HepG2 (cell line): ENCODE measurements at regions not wholly inside any gene's neighbourhood (a gene's known extent, or its start where the extent isn't known, plus 50 kb on each side); places are given as distances from the start of the nearest gene placed in this dataset.

Experiments used
- ATAC-seq: fragments of 200-7000 bp; cut with Tn5 transposase; 3 replicates; pipeline ENCODE4 v1.9.1; 2020; ENCODE audit warnings: mild to moderate bottlenecking, moderate library complexity
- BruUV-seq: library from RNA; stranded (reverse); fragments of 400-500 nt; replicated peaks from 2 replicates; lab custom pipeline; 2021; lab: Mats Ljungman, UMichigan
- CTCF ChIA-PET: fragments of 300-600 bp; formaldehyde crosslinking; extraction: SDS; loops from one replicate; lab custom pipeline; 2021; ENCODE audit warnings: low total read pairs, inconsistent platforms, low intra/inter-chr PET ratio; lab: Yijun Ruan, JAX
- POLR2A ChIA-PET: fragments of 350-600 bp; sonication (Branson Sonifier 250); formaldehyde crosslinking; loops from one replicate; lab custom pipeline; 2020; ENCODE audit warnings: antibody characterized with exemption, inconsistent platforms; lab: Yijun Ruan, JAX
- DNase-seq: peaks from one replicate; pipeline ENCODE4 v3.0.0-alpha.2; 2015; ENCODE audit warnings: low spot score
- FAIRE-seq: peaks from 3 replicates; lab custom pipeline; 2011; peaks lifted over from hg19 to GRCh38; lab: Jason Lieb, UNC
- H2AFZ ChIP-seq: one replicate; pipeline ENCODE4 v1.6.1; 2011; ENCODE audit warnings: low read length, inconsistent platforms
- H3K27ac ChIP-seq: fragments of 300-600 bp; 3 replicates; pipeline ENCODE4 v1.8.0; 2011; ENCODE audit warnings: mixed run types, mild to moderate bottlenecking, mixed read lengths, low read length, inconsistent platforms; ENCODE audit not compliant: insufficient read depth; ENCODE audit errors: extremely low read length
- H3K27me3 ChIP-seq, 2 experiments: fragments of 200-600 bp in 1 of 2; 2 replicates in 1 of 2; 3 replicates in 1 of 2; pipeline versions ENCODE4 v1.6.0 to v1.8.0; 2011; ENCODE audit warnings: low read length in 2 of 2, mild to moderate bottlenecking in 2 of 2, moderate library complexity in 2 of 2, inconsistent platforms in 1 of 2; ENCODE audit not compliant: insufficient read depth in 2 of 2, control insufficient read depth in 1 of 2
- H3K36me3 ChIP-seq, 2 experiments: fragments of 200-600 bp in 1 of 2; replicated peaks in 1 of 2; 2 replicates in 1 of 2; 3 replicates in 1 of 2; pipeline versions ENCODE4 v1.5.1 to v1.8.0; 2011; ENCODE audit warnings: low read length in 2 of 2, inconsistent platforms in 1 of 2; ENCODE audit not compliant: insufficient read depth in 2 of 2, control insufficient read depth in 1 of 2
- H3K4me1 ChIP-seq: 2 replicates; pipeline ENCODE4 v1.5.1; 2012; ENCODE audit warnings: low read length, inconsistent platforms; ENCODE audit not compliant: insufficient read depth
- H3K4me2 ChIP-seq: 2 replicates; pipeline ENCODE4 v1.6.0; 2011; ENCODE audit warnings: low read depth, low read length, inconsistent platforms
- H3K4me3 ChIP-seq, 3 experiments: fragments of 200-600 bp in 1 of 3; sonication (generic), shearing (Covaris generic) in 1 of 3; replicated peaks in 1 of 3; 2 replicates each; pipeline ENCODE4 v1.5.1; 2011 to 2016; ENCODE audit warnings: low read length in 3 of 3, inconsistent platforms in 2 of 3, low read depth in 2 of 3, mild to moderate bottlenecking in 2 of 3, control low read depth in 1 of 3, mixed read lengths in 1 of 3; ENCODE audit not compliant: insufficient read depth in 1 of 3
- H3K79me2 ChIP-seq: one replicate; pipeline ENCODE4 v1.6.1; 2011; ENCODE audit warnings: low read length, inconsistent platforms; ENCODE audit not compliant: insufficient read depth
- H3K9ac ChIP-seq: 2 replicates; pipeline ENCODE4 v1.6.0; 2011; ENCODE audit warnings: mild to moderate bottlenecking, low read depth, low read length, inconsistent platforms; ENCODE audit not compliant: insufficient read depth
- H3K9me3 ChIP-seq: 2 replicates; pipeline ENCODE4 v1.5.1; 2012; ENCODE audit warnings: mild to moderate bottlenecking, low read length
- H4K20me1 ChIP-seq: 2 replicates; pipeline ENCODE4 v1.6.0; 2011; ENCODE audit warnings: inconsistent platforms, mild to moderate bottlenecking, low read length, moderate library complexity; ENCODE audit not compliant: insufficient read depth
- AKAP8 ChIP-seq: sonication (generic); formaldehyde crosslinking; IDR thresholded peaks from 2 replicates; pipeline ENCODE4 v1.5.1; 2020; ENCODE audit warnings: mild to moderate bottlenecking, missing genetic modification reagents
- ELF3 ChIP-seq: IDR thresholded peaks from 2 replicates; pipeline ENCODE4 v1.6.1; 2016; ENCODE audit warnings: missing genetic modification reagents, missing compliant biosample characterization
- ERF ChIP-seq: IDR thresholded peaks from 2 replicates; pipeline ENCODE4 v1.6.1; 2018; ENCODE audit warnings: missing biosample characterization, missing genetic modification reagents
- ETV5 ChIP-seq: IDR thresholded peaks from 2 replicates; pipeline ENCODE4 v1.6.1; 2018; ENCODE audit warnings: missing biosample characterization, missing genetic modification reagents, inconsistent platforms, borderline replicate concordance
- HNRNPK ChIP-seq: fragments of 200-400 bp; formaldehyde crosslinking; IDR thresholded peaks from 2 replicates; pipeline ENCODE4 v1.6.1; 2018; ENCODE audit warnings: low read length, low read depth, moderate library complexity, mild to moderate bottlenecking; ENCODE audit not compliant: poor library complexity, severe bottlenecking
- MIER2 ChIP-seq: IDR thresholded peaks from 2 replicates; pipeline ENCODE4 v1.6.1; 2016; ENCODE audit warnings: missing biosample characterization, missing genetic modification reagents
- MZF1 ChIP-seq: sonication (generic); formaldehyde crosslinking; IDR thresholded peaks from 2 replicates; pipeline ENCODE4 v1.8.1; 2023; ENCODE audit warnings: mild to moderate bottlenecking, missing genetic modification reagents, borderline replicate concordance
- PLSCR1 ChIP-seq: sonication (generic); formaldehyde crosslinking; IDR thresholded peaks from 2 replicates; pipeline ENCODE4 v1.5.0; 2020; ENCODE audit warnings: missing genetic modification reagents, mild to moderate bottlenecking, borderline replicate concordance
- PRDM10 ChIP-seq: sonication (generic); formaldehyde crosslinking; IDR thresholded peaks from 2 replicates; pipeline ENCODE4 v1.4.0; 2020; ENCODE audit warnings: low read depth, missing genetic modification reagents
- TRIM22 ChIP-seq: fragments of 450-650 bp; IDR thresholded peaks from 2 replicates; pipeline ENCODE4 v1.6.1; 2017
- ZFP36 ChIP-seq: fragments of 150-350 bp; IDR thresholded peaks from 2 replicates; pipeline ENCODE4 v1.6.1; 2018; ENCODE audit warnings: borderline replicate concordance, low read length, low read depth; ENCODE audit not compliant: partially characterized antibody
- ZNF563 ChIP-seq: sonication (generic); formaldehyde crosslinking; IDR thresholded peaks from 2 replicates; pipeline ENCODE4 v1.8.0; 2022; ENCODE audit warnings: mild to moderate bottlenecking, moderate library complexity, missing genetic modification reagents
- ZNF841 ChIP-seq: sonication (generic); formaldehyde crosslinking; IDR thresholded peaks from 2 replicates; pipeline ENCODE4 v1.8.1; 2023; ENCODE audit warnings: missing genetic modification reagents, borderline replicate concordance
- WGBS: methylation state at CpG from one replicate; pipeline ENCODE4 v1.1.6; 2017; ENCODE audit warnings: low lambda C conversion rate; 5-methylcytosine and 5-hydroxymethylcytosine counted together
- in situ Hi-C: cut with HindIII; loops from 2 replicates; pipeline ENCODE4 v1.10.0; 2017; ENCODE audit warnings: low pct_unique_long_range_greater_than_20kb; ENCODE audit not compliant: extremely low pct_ligation_motif_present
- intact Hi-C: fragments of 100-400 bp; cut with micrococcal nuclease; formaldehyde crosslinking; loops from one replicate; pipeline ENCODE4 v1.10.0; 2022; ENCODE audit not compliant: unreplicated experiment
- TF ChIP-seq, protein P1 (sequence below): sonication (generic); formaldehyde crosslinking; IDR thresholded peaks from 2 replicates; pipeline ENCODE4 v1.4.0; 2020; ENCODE audit warnings: mild to moderate bottlenecking, missing genetic modification reagents

GRCh38 chr10:130708465-130709070, 572.4 kb downstream of the GLRX3 start:
- no peak for FAIRE-seq
- TF ChIP-seq MZF1 (CRISPR knock-in tag): no peak
- no peak for TF ChIP-seq HNRNPK
- no peak for TF ChIP-seq ETV5 (CRISPR knock-in tag)
- TF ChIP-seq MIER2 (CRISPR knock-in tag): no peak
- TF ChIP-seq ZNF841: no peak
- TF ChIP-seq ZFP36: no peak
- TF ChIP-seq PLSCR1 (CRISPR knock-in tag): no peak
- no peak for TF ChIP-seq AKAP8 (CRISPR knock-in tag)
- no peak for TF ChIP-seq PRDM10 (CRISPR knock-in tag)
- TF ChIP-seq TRIM22: no peak
- TF ChIP-seq ELF3 (CRISPR knock-in tag): no peak
- TF ChIP-seq, protein P1, sequence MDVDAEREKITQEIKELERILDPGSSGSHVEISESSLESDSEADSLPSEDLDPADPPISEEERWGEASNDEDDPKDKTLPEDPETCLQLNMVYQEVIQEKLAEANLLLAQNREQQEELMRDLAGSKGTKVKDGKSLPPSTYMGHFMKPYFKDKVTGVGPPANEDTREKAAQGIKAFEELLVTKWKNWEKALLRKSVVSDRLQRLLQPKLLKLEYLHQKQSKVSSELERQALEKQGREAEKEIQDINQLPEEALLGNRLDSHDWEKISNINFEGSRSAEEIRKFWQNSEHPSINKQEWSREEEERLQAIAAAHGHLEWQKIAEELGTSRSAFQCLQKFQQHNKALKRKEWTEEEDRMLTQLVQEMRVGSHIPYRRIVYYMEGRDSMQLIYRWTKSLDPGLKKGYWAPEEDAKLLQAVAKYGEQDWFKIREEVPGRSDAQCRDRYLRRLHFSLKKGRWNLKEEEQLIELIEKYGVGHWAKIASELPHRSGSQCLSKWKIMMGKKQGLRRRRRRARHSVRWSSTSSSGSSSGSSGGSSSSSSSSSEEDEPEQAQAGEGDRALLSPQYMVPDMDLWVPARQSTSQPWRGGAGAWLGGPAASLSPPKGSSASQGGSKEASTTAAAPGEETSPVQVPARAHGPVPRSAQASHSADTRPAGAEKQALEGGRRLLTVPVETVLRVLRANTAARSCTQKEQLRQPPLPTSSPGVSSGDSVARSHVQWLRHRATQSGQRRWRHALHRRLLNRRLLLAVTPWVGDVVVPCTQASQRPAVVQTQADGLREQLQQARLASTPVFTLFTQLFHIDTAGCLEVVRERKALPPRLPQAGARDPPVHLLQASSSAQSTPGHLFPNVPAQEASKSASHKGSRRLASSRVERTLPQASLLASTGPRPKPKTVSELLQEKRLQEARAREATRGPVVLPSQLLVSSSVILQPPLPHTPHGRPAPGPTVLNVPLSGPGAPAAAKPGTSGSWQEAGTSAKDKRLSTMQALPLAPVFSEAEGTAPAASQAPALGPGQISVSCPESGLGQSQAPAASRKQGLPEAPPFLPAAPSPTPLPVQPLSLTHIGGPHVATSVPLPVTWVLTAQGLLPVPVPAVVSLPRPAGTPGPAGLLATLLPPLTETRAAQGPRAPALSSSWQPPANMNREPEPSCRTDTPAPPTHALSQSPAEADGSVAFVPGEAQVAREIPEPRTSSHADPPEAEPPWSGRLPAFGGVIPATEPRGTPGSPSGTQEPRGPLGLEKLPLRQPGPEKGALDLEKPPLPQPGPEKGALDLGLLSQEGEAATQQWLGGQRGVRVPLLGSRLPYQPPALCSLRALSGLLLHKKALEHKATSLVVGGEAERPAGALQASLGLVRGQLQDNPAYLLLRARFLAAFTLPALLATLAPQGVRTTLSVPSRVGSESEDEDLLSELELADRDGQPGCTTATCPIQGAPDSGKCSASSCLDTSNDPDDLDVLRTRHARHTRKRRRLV: no peak
- TF ChIP-seq ERF: no peak
- no peak for TF ChIP-seq ZNF563

More at GRCh38 chr10:130708465-130709070, 572.4 kb downstream of the GLRX3 start:
- ChIA-PET POLR2A (no interaction called here), CTCF (no interaction called here)
- no peak overlapping the region for H3K4me3 ChIP-seq
- no peaks in the 10 kb centered on the region for H3K4me1 ChIP-seq
- no peak for ATAC-seq
- intact Hi-C loops (no loop called here), in situ Hi-C loops (no loop called here)
- H3K27ac ChIP-seq: no peak overlapping the region
- H4K20me1 ChIP-seq: no peaks in the 10 kb centered on the region
- no peak overlapping the region for H2AFZ ChIP-seq
- BruUV-seq: no TSS peak
- WGBS: 50% methylated on average over 14 of the region's 18 CpGs
- H3K36me3 ChIP-seq: no peaks in the 10 kb centered on the region
- no peak overlapping the region for H3K4me2 ChIP-seq
- no peak overlapping the region for H3K9ac ChIP-seq
- no peak for DNase-seq
- H3K9me3 ChIP-seq: no peaks in the 10 kb centered on the region
- no peaks in the 10 kb centered on the region for H3K79me2 ChIP-seq
- H3K27me3 ChIP-seq: peaks cover 3 to 5% of the 10 kb centered on the region in 2 experiments; a peak in 2 of 5 replicates
